ENCODE measurements at regions not wholly inside any gene's neighbourhood (a gene's known extent, or its start where the extent isn't known, plus 50 kb on each side); places are given as distances from the start of the nearest gene placed in this dataset.

- ChIA-PET CTCF (no interaction called here), POLR2A (no interaction called here)
- Mint-ChIP-seq H3K27ac (no peak overlapping the region), H3K9me3 (ENCODE audit: insufficient read depth) (peaks cover 6% of the 10 kb centered on the region), H3K4me1 (no peaks in the 10 kb centered on the region), H3K4me3 (no peak overlapping the region), H3K27me3 (no peaks in the 10 kb centered on the region)
- Histone ChIP-seq H3K9me3 (ENCODE audit: control extremely low read depth in 1 of 3, control insufficient read depth in 2 of 3, insufficient read depth in 1 of 3, low read length in 2 of 3) (no peaks in the 10 kb centered on the region), H2AFZ (ENCODE audit: insufficient read depth, low read depth, low read length, poor library complexity, severe bottlenecking) (no peak overlapping the region), H3K4me3 (ENCODE audit: control extremely low read depth in 1 of 5, extremely low read depth in 1 of 5, insufficient read depth in 1 of 5, low read depth in 2 of 5, low read length in 4 of 5) (no peak overlapping the region), H3K79me2 (ENCODE audit: control insufficient read depth, insufficient read depth, low read length) (no peaks in the 10 kb centered on the region), H3K4me1 (ENCODE audit: control insufficient read depth in 2 of 2, insufficient read depth in 2 of 2, low read length in 2 of 2) (no peaks in the 10 kb centered on the region), H3K27me3 (replicated peaks in 1 of 4; ENCODE audit: control extremely low read depth in 1 of 4, control insufficient read depth in 3 of 4, insufficient read depth in 4 of 4, low read length in 3 of 4) (no peaks in the 10 kb centered on the region), H3K9ac (ENCODE audit: low read length) (no peak overlapping the region), H4K20me1 (ENCODE audit: control insufficient read depth, insufficient read depth, low read length, poor library complexity, severe bottlenecking) (no peaks in the 10 kb centered on the region), H3K27ac (ENCODE audit: low read length in 2 of 2) (no peak overlapping the region), H3K36me3 (replicated peaks in 1 of 2; ENCODE audit: control extremely low read depth in 1 of 2, control insufficient read depth in 1 of 2, extremely low read depth in 1 of 2, insufficient read depth in 2 of 2, low read length in 1 of 2) (no peaks in the 10 kb centered on the region), H3K4me2 (replicated peaks; ENCODE audit: low read depth, low read length, poor library complexity, severe bottlenecking) (no peak overlapping the region)
- no peak for DNase-seq
- intact Hi-C loops (cut with micrococcal nuclease) = no loop called here
- ATAC-seq (ENCODE audit: low read depth) = no peak
- TF ChIP-seq, protein P1, sequence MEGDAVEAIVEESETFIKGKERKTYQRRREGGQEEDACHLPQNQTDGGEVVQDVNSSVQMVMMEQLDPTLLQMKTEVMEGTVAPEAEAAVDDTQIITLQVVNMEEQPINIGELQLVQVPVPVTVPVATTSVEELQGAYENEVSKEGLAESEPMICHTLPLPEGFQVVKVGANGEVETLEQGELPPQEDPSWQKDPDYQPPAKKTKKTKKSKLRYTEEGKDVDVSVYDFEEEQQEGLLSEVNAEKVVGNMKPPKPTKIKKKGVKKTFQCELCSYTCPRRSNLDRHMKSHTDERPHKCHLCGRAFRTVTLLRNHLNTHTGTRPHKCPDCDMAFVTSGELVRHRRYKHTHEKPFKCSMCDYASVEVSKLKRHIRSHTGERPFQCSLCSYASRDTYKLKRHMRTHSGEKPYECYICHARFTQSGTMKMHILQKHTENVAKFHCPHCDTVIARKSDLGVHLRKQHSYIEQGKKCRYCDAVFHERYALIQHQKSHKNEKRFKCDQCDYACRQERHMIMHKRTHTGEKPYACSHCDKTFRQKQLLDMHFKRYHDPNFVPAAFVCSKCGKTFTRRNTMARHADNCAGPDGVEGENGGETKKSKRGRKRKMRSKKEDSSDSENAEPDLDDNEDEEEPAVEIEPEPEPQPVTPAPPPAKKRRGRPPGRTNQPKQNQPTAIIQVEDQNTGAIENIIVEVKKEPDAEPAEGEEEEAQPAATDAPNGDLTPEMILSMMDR (IDR thresholded peaks at IDR 0.05) = no peak
- TF ChIP-seq EZH2 (IDR thresholded peaks at IDR 0.05; ENCODE audit: borderline replicate concordance, insufficient read depth, low read depth, low read length, poor library complexity, severe bottlenecking) = no peak
These were observed 380.6 kb upstream of the NEGR1 start for GRCh38 chr1:72662918-72663317.

DNA sequence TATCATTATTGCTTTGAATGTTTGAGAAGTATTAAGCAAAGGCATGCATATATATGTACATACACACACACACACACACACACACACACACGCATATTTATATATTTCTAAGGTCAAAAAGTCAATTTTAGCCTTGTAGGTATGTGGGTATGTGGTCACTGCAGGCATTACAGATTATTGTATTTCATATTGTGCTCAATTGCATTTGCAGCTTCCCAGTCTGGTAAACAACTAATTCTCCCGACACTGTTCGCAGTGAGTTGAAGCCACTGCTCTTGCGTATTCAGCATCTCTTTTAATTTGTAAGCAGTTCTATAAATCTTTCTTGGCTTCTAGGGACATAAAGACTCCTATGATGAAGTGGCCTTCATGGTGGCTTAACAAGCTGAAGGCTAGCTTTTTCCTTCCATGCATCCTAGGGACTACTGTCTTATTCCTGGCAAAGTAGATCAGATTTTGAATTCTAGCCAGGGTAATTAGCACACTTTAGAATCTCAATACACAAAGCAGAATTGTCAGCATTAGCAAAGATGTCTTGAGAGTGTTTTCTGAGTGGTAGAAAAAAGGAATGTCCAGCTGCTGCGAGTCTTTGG is 368.6 kb upstream of the NEGR1 start:
- H2AFZ ChIP-seq (ENCODE audit: insufficient read depth, low read depth, low read length, poor library complexity, severe bottlenecking) = no peak overlapping the region
- H3K9ac ChIP-seq (ENCODE audit: low read length) = no peak overlapping the region
- no peaks in the 10 kb centered on the region for H3K36me3 ChIP-seq (replicated peaks in 1 of 2; ENCODE audit: control extremely low read depth in 1 of 2, control insufficient read depth in 1 of 2, extremely low read depth in 1 of 2, insufficient read depth in 2 of 2, low read length in 1 of 2)
- Mint-ChIP-seq H3K4me3 (no peak overlapping the region), H3K27me3 (no peaks in the 10 kb centered on the region), H3K4me1 (no peaks in the 10 kb centered on the region), H3K27ac (no peak overlapping the region), H3K9me3 (ENCODE audit: insufficient read depth) (peaks cover 3% of the 10 kb centered on the region)
- no peak for DNase-seq
- H3K4me2 ChIP-seq (replicated peaks; ENCODE audit: low read depth, low read length, poor library complexity, severe bottlenecking) = no peak overlapping the region
- TF ChIP-seq, protein P1 (IDR thresholded peaks at IDR 0.05) = no peak
- TF ChIP-seq EZH2 (IDR thresholded peaks at IDR 0.05; ENCODE audit: borderline replicate concordance, insufficient read depth, low read depth, low read length, poor library complexity, severe bottlenecking) = no peak
- ChIA-PET POLR2A (no interaction called here), CTCF (no interaction called here)
- no peaks in the 10 kb centered on the region for H3K4me1 ChIP-seq (ENCODE audit: control insufficient read depth in 2 of 2, insufficient read depth in 2 of 2, low read length in 2 of 2)
- no peaks in the 10 kb centered on the region for H3K27me3 ChIP-seq (replicated peaks in 1 of 4; ENCODE audit: control extremely low read depth in 1 of 4, control insufficient read depth in 3 of 4, insufficient read depth in 4 of 4, low read length in 3 of 4)
- H4K20me1 ChIP-seq (ENCODE audit: control insufficient read depth, insufficient read depth, low read length, poor library complexity, severe bottlenecking) = no peaks in the 10 kb centered on the region
- H3K4me3 ChIP-seq (ENCODE audit: control extremely low read depth in 1 of 5, extremely low read depth in 1 of 5, insufficient read depth in 1 of 5, low read depth in 2 of 5, low read length in 4 of 5) = no peak overlapping the region
- H3K9me3 ChIP-seq (ENCODE audit: control extremely low read depth in 1 of 3, control insufficient read depth in 2 of 3, insufficient read depth in 1 of 3, low read length in 2 of 3) = peaks cover 0 to 16% (median 0%) of the 10 kb centered on the region in 3 donors
- no peaks in the 10 kb centered on the region for H3K79me2 ChIP-seq (ENCODE audit: control insufficient read depth, insufficient read depth, low read length)
- no peak overlapping the region for H3K27ac ChIP-seq (ENCODE audit: low read length in 2 of 2)
- no CpG with 5 or more reads among the region's 5 CpGs for WGBS (ENCODE audit: insufficient coverage)
- no peak for ATAC-seq (ENCODE audit: low read depth)
- intact Hi-C loops (cut with micrococcal nuclease) = no loop called here

All from B cell (primary cell).